Dedifferentiated amniotic fluid mesenchymal stem cell (primary cell): ENCODE measurements at regions not wholly inside any gene's neighbourhood (a gene's known extent, or its start where the extent isn't known, plus 50 kb on each side); places are given as distances from the start of the nearest gene placed in this dataset.

ENCODE experiments used
- DNase-seq: peaks from one replicate; pipeline ENCODE4 v3.0.0-alpha.2; 2016; ENCODE audit errors: extremely low spot score

DNA sequence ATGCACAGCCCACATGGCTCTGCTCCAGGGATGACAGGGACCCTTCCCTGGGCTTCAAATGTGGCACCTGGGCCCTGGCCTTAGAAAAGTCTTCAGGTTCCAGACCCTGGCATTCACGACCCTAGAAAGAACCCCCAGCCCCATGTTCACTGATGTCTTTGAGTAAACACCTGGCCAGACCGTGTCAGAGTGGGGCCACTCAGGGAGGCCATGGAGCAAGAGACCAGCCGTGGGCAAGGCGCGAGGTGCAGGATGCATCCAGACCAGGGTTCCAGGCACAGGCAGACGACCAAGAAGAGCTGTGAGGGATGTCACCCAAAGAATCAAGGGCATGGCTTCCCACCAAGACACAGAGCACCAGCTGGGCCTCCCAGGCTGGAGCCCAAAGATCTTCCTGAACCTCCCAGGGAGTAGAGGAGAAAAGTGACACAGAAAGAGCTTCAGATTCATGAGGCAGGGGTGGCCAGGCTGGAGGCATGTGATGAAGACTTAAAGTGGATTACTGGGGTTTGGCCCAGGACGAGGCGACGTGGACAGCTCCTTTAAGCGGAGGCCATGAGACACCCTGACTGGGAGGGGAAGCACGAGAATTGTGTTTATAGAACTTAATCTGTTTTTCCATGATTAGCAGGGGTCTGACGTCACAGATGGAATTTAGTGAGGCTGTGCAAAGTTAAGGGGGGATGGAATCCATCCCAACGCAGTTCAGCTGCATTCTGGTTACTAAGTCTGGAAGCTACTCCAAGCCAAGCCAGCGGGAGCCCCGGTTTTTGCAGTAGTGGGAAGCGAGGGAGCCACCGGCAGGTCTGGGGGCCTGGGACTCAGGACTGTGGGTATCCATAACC is 61.6 kb downstream of the ARL6IP4 start:
- peak; percentile 33 for DNase-seq

DNA sequence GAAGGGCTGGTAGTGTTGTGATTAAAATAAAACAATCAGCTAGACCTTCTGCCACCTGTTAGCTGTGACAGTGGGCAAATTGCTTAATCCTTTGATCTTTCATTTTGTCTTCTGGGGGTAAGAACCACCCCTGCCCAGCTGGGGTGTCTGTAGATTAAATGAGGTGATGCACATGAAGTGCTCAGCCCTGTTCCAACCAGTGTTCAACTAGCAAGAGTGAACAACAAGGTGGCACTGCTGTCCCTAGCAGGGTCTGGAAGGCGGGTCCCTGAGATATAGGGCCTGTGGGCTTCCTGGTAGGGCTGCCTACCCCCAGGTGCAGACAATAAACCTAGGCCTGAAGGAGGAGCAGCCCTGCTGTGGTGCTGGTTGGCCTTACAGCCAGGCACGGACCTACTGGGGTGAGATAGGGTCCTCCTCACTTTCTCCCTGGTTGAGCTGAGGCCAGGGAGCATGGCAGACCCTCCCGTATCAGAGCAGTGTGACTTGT is 60.6 kb downstream of the ARL6IP4 start:
- DNase-seq, result no peak

DNA sequence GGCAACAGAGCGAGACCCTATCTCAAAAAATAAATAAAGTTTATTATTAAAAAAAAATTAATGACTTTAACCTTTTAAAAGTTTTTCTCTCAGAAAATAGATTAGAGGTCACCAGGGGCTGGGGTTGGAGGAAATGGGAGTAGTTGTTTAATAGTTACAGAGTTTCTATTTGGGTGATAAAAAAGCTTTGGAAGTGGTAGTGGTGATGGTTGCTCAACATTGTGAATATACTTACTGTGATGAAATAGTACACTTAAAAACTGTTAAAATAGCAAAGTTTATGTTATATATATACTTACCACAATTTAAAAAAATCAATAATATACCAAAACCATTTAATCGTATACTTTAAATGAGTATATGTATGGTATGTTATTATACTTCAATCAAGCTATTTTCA is 59.6 kb downstream of the ARL6IP4 start:
- no peak for DNase-seq

DNA sequence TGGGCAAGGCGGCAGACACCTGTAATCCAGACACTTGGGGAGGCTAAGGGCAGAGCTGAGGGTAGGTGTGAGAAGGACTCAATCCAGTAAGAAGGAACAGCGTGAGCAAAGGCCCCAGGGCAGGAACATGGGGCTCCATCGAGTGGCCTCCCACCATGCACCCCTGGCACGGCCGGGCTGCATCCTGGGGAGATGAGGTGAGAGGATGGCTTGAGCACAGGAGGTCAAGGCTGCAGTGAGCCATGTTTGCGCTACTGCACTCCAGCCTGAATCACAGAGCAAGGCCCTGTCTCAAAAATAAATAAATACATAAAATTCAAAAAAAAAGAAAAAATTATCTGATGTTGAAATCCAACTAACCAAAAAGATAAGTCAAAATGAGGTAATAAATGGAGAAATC is 58.5 kb downstream of the ARL6IP4 start:
- no peak for DNase-seq

DNA sequence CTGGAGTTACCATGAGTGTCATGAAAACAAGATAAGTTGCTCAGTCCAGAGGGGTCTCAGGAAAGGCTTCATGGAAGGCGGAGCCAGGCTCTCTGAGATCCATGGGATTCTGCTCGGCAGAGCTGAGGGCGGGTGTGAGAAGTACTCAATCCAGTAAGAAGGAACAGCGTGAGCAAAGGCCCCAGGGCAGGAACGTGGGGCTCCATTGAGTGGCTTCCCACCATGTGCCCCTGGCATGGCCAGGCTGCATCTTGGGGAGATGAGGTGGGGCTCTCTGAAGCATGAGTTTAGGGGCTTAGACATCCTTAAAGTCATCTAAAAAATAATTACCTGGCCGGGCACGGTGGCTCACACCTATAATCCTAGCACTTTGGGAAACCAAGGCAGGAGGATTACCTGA is 58.0 kb downstream of the ARL6IP4 start:
- no peak for DNase-seq

DNA sequence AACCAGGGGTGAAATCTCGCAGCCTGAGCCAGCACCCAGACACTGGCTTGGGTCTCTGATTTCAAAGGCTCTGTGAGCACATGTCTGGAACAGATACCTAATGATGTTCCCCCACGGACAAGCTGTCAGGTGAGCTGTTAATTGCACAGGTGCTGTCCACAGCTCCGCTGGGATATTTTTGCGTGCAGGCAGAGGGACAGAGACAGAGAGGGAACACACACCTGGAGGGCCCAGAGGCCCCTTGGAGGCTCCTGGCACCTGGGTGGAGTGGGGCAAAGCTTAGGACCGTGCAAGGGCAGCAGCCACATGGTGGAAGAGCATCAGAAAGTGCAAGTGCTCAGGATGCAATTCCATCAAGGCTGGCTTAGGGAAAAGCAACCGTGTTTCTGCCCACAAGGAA is 57.3 kb downstream of the ARL6IP4 start:
- no peak for DNase-seq

DNA sequence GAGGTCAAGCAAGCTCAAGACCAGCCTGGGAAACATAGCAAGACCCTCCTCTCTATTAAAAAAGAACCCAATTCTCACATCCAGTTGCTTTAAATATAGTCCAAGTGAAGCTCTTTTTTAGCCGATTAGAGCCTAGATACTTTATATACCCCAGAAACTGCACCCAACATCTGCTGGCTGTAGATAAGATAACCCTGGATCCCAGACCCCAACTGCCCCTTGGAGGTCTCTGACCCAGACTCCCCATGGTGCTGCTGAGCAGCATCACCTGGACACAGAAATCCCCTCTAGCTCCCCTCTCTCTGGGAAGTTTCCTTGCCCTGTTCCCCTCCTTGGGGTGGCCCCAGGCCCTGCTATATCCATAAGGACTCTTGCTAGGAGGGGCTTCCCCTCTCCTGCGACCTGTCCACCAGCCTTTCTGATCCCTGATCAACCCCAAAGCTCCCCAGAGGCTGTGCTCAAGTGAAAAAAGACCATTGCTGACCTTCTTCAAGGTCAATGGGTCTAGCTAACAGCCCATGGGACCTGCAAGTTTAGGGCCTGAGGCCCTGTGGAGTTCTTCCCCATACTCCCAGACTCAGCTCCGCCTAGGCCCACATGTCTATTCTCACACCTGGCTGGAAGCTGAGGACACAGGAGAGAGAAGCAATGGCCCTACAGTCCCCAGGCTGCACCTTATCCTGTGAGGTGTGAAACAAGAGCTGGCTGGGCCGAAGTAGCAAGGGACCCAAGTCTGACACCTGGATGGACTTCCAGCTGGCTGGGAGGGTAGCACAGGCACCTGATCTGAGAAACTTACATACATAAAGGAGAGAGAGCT is 56.2 kb downstream of the ARL6IP4 start:
- DNase-seq, result no peak

DNA sequence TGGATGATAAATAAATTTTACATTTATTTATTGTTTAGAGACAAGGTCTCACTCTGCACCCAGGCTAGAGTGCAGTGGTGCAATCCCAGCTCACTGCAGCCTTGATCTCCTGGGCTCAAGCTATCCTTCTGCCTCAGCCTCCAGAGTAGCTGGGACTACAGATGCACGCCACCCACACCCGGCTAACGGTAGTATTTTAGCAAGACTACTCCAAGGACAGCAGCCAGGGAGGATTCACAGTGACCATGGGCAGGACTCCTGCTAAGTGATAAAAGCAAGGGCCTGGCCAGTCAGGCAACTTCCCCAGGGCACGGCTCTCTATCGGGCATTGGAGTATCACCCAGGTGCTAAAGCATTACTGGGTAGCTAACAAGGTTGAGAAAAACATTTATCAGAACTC is 55.4 kb downstream of the ARL6IP4 start:
- no peak for DNase-seq

DNA sequence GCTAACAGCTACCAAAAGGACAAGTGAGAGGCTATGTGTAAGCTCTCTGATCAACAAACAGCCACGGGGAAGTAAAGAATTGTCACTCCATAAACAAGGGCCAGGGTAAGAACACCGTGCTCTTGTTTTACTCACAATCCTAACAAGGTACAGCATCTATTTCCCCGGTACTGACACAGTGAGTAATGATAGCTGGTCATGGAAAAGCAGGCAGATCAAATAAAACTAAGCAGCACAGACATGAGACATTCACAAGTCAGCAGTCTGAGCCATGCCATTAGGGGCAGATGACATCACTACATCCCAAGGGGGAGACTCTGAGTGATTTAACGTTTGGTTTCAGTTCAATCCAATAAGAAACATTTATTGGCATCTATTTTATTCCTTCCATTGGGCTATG is 54.4 kb downstream of the ARL6IP4 start:
- DNase-seq, result peak; percentile 26

DNA sequence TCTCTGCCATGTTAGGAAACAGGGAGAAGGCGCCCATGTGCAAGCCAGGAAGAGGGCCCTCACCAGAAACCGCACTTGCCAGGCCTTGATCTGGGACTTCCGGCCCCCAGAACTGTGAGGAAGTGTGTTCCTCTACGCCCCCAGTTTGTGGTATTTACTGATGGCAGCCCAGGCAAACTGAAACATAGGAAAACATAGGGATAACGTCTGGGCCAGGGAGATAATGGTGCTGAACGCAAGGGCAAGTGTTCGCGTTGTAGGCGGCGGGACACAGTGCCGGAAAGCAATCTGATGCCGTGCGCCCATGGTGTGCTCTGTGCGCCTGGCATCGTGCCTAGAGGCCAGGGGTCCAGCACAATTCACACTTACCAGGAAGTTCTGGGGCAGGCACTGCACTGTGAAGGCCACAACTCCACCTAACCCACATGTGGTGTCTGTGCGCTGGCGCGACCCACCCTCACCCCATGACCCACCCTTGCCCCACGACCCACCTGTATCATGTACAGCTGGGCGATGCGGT is 53.6 kb downstream of the ARL6IP4 start:
- no peak for DNase-seq

DNA sequence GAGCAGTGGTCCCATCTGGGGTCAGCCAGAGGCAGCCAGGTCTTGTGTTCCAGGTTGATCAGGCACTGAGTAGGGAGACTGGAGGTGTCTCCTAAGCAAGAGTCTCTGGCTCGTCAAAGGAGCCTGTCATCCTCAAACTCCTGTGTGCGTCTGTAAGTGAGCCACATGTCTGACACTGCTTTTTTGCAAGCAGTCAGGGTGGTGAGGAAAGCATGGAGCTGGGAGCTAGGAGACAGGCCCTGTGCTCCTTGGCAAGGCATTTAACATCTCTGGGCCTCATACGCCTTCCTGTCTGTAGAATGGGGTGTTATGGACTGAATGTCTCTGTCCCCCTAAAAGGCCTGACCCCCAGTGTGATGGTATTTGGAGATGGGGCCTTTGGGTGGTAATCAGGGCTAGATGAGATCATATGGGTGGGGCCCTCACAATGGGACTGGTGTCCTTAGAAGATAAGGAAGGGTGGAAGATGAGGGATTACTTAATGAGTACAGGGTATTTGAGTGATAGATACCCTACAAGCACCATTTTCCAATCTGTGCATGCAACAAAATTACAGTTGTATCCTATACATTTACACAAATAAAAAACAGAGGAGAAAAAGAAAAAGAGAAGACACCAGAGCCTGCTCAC is 53.0 kb downstream of the ARL6IP4 start:
- no peak for DNase-seq

DNA sequence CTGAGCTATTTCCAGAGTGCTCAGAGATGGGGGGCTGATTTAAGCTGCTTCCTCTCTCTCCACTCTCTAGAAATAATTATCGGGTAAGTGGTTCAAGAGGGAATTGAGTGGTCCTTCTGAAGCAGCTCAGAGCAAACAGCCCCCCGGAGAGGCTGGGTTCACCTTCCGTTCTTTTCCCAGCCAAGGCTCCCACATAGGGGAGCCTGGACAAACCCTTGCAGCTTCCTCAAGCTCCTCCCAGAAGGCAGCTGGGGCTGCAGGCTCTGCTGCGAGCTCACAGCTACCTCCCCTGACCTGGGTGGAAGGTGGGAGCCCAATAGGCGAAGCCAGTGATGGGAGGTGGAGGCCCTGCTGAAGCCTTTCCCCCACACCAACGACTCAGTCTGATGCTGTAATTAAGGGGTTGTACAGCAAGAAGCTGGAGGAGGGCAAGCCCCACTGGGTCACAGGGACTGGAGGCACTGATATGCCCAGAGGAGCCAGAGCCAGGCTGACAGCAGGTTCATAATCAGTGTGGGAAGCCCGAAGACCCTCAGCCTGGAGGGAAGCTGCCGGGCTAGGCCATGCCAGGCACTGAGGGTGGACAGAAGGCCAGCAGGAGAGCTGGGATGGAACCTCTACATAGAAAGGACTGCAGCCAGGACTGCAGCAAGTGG is 52.4 kb downstream of the ARL6IP4 start:
- DNase-seq, result no peak
